GM11168 (cell line): ENCODE measurements at regions not wholly inside any gene's neighbourhood (a gene's known extent, or its start where the extent isn't known, plus 50 kb on each side); places are given as distances from the start of the nearest gene placed in this dataset.
"Not testable (repeated sequence)": the region's sequence is repeated elsewhere in the genome, so short reads cannot be mapped to it uniquely, and the experiment has no call there.

Source experiments
- in situ Hi-C: fragments of 300-500 bp; cut with MboI; formaldehyde crosslinking; loops from one replicate; pipeline ENCODE4 v1.12.0; 2022; ENCODE audit warnings: low sequenced_read_pairs; ENCODE audit not compliant: unreplicated experiment

DNA sequence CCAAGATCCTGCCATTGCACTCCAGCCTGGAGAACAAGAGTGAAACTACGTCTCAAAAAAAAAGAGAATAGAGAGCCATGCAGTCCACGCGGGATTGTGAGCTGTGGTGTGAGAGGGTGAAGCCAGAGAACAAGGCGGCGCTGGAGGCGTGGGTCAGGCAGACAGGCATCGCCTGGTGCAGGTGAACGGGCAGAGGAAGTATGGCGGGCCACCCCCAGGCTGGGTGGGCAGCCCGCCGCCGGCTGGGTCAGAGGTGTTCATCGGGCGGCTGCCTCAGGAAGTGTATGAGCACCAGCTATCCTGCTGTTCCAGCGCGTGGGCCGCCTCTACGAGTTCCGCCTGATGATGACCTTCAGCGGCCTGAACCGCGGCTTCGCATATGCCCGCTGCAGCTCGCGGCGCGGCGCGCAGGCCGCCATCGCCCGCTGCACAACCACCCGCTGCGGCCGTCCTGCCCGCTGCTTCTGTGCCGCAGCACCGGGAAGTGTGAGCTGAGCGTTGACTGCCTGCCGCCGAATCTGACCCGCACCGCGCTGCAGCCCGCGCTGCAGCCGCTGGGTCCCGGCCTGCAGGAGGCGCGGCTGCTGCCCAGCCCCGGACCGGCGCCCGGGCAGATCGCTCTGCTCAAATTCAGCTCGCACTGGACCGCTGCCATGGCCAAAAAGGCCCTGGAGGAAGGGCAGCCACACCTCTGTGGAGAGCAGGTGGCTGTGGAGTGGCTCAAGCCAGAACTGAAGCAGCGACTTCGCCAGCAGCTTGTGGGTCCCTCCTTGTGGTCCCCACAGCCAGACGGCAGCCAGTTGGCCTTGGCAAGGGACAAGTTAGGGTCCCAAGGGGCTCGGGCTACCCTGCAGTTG is 95.5 kb upstream of the PLEKHM1 start:
- in situ Hi-C loops: loop anchor here (5.0 kb wide), 1 partner anchor 671 kb away; no protein-coding TSS in a partner anchor

DNA sequence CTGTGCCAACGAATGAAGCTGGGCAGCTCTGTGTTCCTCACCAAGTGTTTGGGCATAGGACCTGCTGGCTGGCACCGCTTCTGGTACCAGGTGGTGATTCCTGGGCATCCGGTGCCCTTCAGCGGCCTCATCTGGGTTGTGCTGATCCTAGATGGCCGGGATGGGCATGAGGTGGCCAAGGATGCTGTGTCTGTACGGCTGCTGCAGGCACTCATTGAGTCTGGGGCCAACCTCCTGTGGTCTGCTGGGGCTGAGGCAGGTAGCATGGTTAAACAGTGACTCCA is 96.1 kb upstream of the PLEKHM1 start:
- in situ Hi-C loops: loop anchor here (5.0 kb wide), 1 partner anchor 671 kb away; no protein-coding TSS in a partner anchor

- in situ Hi-C loops: not testable (repeated sequence)
These were observed 102.0 kb upstream of the PLEKHM1 start for GRCh38 chr17:45592433-45592923.

GRCh38 chr17:45596347-45596746 is 105.8 kb upstream of the PLEKHM1 start:
- in situ Hi-C loops: not testable (repeated sequence)

DNA sequence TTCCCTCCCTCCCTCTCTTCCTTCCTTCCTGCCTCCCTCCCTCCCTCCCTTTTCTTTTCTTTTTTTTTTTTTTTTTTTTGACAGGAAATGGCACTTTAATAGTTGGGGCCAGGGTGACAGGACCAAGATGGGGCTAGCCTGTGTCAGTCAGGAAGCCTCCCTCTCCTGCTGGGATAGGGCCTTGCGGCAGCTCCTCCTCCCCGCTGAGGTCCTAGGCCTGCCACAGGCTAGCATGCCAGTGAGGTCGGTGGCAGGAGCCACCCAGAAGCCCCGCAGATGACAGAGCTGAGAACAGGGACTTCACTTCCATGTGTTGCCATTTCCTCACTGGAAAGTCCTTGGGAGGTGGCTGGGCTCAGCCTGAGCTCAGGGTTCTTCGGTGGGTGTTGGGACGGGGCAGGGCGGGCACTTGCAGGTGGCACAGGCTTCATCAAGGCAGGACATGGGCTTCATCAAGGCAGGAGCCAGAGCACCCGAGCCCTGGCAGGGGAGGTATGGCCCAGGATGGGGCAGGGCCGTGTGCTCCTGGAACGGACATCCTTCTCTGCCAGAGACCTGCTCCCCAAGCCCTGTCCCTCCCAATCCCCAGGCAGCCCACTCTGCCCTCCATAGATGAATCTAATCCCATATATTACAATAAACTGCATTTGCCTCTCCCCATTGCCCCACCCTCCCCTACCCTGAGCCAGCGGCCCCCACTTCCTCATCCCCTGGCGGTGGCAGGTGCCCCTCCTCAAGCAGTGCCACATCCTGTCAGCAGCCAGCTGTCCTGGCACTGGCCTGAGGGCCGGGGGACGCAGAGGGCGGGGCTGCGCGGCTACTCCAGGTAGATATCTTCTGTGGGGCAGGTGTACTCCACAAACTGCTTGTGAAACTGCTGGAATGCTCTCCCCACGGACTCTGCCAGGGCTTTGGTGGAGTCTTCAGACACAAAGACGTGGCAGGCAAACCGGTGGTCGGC is 109.8 kb upstream of the PLEKHM1 start:
- in situ Hi-C loops: not testable (repeated sequence)

- in situ Hi-C loops: not testable (repeated sequence)
These were observed 110.5 kb upstream of the PLEKHM1 start for GRCh38 chr17:45601013-45601412.

GRCh38 chr17:45601605-45602539 is 111.4 kb upstream of the PLEKHM1 start:
- in situ Hi-C loops: not testable (repeated sequence)

GRCh38 chr17:45605751-45606150 is 115.2 kb upstream of the PLEKHM1 start:
- in situ Hi-C loops: loop anchor here (5.0 kb wide), 1 partner anchor 632 kb away; no protein-coding TSS in a partner anchor

DNA sequence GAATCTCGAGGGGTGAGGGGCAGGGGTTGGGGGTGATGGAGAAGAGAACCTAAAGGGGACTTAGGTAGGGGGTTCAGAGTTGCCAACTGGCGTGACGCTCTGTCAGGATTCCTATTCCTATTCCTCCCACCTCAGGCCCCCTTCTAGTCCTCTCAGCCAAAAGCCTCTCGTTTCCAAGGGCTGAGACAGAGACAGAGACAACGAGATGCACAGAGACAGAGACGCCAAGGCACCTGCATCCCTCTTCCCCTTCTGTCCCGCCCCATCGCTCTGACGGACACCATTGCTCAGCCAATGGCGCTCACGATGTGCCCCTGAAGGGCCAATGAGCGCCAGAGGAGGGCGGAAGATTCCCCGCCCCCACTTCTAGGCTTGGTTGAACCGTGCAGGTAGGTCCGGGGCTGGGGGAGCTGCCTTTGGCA is 129.5 kb upstream of the PLEKHM1 start:
- in situ Hi-C loops: not testable (repeated sequence)

DNA sequence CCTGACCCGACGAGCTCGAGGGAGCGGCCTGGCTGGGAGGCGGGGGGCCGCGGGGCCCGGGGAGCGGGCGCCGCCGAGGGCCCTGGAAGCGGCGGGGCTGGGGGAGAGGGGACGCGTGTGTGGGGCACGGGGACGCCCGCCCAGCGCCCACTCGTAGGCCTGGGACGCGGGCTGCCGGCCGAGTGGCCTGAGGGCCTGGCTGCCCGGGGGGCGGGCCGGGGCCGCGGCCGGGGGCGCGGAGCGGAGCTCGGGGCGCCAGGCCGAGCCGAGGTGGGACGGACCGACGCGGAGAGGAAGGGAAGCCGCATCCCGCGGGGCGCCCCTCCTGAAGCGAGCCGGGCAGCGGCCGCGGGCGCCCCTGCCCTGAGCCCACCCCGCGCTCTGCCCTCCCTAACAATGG is 129.9 kb upstream of the PLEKHM1 start:
- in situ Hi-C loops: not testable (repeated sequence)

GRCh38 chr17:45621087-45621486 is 130.6 kb upstream of the PLEKHM1 start:
- in situ Hi-C loops: not testable (repeated sequence)

GRCh38 chr17:45622295-45622694 is 131.8 kb upstream of the PLEKHM1 start:
- in situ Hi-C loops: not testable (repeated sequence)

DNA sequence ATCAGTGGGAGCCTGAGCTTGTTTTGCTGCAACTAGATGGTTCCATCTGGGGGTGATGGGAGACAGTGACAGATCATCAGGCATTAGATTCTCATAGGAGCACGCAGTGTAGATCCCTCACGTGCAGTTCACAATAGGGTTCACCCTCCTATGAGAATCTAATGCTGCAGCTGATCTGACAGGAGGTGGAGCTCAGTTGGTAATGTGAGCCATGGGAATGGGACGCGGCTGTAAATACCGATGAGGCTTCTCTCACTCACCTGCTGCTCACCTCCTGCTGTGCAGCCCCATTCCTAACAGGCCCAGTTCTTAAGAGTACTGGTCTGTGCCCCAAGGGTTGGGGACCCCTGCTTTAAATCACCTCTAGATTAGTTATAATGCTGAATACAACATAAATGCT is 137.5 kb upstream of the PLEKHM1 start:
- in situ Hi-C loops: loop anchor here (5.0 kb wide), 1 partner anchor 589 kb away; no protein-coding TSS in a partner anchor

DNA sequence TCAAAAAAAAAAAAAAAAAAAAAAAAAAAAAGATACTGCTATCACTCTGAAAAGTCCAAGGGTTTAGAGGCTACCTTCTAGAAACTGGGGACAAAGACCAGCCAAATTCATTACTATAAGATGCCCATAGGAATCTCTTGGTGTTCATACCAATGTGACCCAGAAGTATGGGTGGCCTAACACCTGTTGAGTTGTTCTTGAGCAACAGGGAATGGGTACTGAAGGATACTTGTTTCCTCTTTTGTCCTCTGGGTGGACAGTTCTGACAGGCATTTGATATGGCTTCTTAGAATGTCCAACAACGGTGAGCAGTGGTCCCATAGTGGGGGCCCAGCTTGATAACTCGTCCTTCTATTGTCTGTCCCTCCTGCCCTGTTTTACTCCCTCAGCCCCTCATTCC is 141.4 kb upstream of the PLEKHM1 start:
- in situ Hi-C loops: no loop called here

- in situ Hi-C loops: no loop called here
These were observed 144.7 kb upstream of the CRHR1 start for GRCh38 chr17:45639297-45639849.

DNA sequence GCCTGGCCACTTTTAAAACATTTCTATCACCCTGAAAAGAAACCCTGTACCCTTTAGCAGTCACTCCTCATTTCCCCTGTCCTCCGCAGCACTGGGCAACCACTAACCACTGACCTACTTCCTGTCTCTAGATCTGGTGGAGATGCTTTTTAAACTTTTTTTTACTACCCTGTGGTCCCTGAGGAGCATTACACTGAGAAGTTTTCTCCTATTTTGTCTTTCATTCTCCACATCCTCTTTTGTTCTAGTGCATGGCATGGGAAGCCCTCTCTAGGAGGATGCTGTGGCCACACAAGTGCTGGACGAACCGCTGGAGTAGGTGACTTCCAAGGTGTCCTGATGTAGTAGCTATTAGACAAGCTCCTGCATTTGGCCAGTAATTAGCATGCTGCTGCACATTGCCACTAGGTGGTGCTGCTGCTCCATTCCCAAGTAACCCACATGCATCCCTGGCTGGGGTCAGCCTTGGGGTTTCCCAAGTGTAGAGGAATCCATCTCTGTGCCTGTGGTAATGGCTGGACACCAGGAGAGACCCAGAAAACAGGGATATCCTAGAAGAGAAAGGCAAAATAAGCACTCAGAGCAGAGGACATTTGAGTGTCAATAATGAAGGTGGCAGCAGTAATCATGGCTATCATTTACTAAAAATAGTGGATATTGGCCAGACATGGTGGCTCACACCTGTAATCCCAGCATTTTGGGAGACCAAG is 143.8 kb upstream of the CRHR1 start:
- in situ Hi-C loops: no loop called here

DNA sequence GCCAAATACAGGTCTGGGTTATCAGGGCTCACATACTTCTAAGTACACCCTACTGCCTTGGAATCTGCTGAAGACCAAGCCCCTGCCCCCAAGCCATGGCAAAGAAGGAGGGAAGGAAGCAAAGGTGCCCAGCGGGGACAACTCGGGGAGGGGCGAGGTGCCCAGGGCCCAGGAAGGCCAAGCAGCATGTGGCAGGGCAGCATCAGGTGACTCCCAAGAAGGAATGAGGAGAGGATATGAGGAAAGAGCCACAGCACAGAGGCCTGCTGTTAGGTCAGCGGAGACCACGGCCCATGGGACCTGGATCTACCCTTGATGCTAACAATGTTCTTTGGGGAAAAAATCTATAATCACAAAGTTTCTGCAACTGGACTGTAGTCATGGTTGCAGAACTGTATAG is 142.6 kb upstream of the CRHR1 start:
- in situ Hi-C loops: no loop called here

- in situ Hi-C loops: no loop called here
These were observed 140.5 kb upstream of the CRHR1 start for GRCh38 chr17:45643591-45643990.

GRCh38 chr17:45644637-45645036 is 139.5 kb upstream of the CRHR1 start:
- in situ Hi-C loops: loop anchor here (5.0 kb wide), 1 partner anchor 188 kb away; no protein-coding TSS in a partner anchor
